ENCODE measurements at regions not wholly inside any gene's neighbourhood (a gene's known extent, or its start where the extent isn't known, plus 50 kb on each side); places are given as distances from the start of the nearest gene placed in this dataset.
"Not testable (repeated sequence)": the region's sequence is repeated elsewhere in the genome, so short reads cannot be mapped to it uniquely, and the experiment has no call there.

DNA sequence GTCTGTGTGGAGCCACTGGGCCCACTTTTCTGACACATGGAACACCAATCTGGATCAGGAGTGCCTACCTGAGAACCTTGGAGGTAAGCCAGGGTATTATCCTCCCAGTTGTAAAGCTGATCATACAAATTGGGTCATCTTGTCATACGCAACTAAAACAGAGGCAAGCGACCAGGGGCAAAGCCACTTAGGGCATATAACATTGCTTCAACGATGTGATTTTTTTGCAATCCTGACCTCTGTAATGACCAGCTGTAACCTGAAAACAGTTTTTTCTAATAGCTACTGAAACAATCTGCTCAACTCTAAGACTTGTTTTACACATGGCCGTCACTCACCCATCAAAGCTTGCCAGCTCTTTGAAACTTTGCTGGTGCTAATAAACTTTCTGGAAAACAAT, 261.5 kb upstream of the AGTR2 start:
- Mint-ChIP-seq H3K4me3 (no peak overlapping the region), H3K4me1 (no peaks in the 10 kb centered on the region), H3K36me3 (ENCODE audit: low read depth) (peaks cover 70% of the 10 kb centered on the region), H3K27ac (no peak overlapping the region), H3K27me3 (ENCODE audit: low read depth) (no peaks in the 10 kb centered on the region), H3K9me3 (peaks cover 57% of the 10 kb centered on the region)
- TF ChIP-seq, protein P1, sequence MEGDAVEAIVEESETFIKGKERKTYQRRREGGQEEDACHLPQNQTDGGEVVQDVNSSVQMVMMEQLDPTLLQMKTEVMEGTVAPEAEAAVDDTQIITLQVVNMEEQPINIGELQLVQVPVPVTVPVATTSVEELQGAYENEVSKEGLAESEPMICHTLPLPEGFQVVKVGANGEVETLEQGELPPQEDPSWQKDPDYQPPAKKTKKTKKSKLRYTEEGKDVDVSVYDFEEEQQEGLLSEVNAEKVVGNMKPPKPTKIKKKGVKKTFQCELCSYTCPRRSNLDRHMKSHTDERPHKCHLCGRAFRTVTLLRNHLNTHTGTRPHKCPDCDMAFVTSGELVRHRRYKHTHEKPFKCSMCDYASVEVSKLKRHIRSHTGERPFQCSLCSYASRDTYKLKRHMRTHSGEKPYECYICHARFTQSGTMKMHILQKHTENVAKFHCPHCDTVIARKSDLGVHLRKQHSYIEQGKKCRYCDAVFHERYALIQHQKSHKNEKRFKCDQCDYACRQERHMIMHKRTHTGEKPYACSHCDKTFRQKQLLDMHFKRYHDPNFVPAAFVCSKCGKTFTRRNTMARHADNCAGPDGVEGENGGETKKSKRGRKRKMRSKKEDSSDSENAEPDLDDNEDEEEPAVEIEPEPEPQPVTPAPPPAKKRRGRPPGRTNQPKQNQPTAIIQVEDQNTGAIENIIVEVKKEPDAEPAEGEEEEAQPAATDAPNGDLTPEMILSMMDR (IDR thresholded peaks at IDR 0.05; ENCODE audit: unreplicated experiment in 3 of 3), result no peak

DNA sequence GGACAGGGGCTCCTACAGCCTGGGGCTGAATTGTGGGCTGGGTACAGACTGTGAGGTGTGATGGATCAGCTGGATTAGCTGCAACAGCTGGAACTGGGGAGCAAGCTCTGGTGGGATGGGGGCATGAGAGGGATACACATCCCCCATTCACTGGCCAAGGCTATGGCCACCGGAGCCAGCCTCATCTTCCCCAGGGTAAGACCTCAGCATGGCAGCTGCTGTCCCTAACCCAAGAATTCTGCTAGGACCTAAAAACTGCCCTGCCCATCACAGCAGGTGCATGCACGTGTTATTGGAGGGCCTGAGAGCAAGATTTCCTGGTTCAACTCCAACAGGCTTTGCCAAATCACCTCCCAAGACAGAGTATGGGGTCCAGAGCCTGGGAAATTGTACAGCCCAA, 258.6 kb upstream of the AGTR2 start:
- Mint-ChIP-seq H3K4me3 (no peak overlapping the region), H3K4me1 (no peaks in the 10 kb centered on the region), H3K27me3 (ENCODE audit: low read depth) (no peaks in the 10 kb centered on the region), H3K27ac (no peak overlapping the region), H3K9me3 (peaks cover 67% of the 10 kb centered on the region), H3K36me3 (ENCODE audit: low read depth) (peaks cover 64% of the 10 kb centered on the region)
- TF ChIP-seq, protein P1 (IDR thresholded peaks at IDR 0.05; ENCODE audit: unreplicated experiment in 3 of 3), result no peak

DNA sequence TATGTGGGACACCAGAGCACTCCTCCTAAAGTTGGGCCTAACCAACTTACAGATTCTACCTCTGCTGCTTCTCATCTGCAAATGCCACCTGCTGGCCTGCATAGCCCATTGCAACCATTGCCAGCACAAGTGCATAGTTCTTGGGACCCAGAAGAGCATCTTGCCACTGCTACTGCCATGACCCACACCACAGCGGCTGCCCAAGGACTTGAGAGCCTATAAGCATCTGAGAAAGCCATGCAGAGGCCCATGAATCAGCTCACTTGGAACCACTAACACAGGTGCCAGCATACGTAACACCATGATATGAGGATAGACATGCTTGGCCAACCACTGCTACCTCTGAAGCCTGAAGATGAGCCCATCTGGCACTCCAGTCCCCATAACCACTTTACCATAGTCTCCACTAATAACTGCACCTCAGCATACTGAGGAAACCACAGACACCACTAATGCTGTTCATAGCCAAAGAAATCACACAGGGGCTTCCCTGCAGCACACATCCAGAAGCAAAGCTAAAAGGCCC, 258.1 kb upstream of the AGTR2 start:
- Mint-ChIP-seq H3K4me3 (no peak overlapping the region), H3K27me3 (ENCODE audit: low read depth) (no peaks in the 10 kb centered on the region), H3K27ac (no peak overlapping the region), H3K4me1 (no peaks in the 10 kb centered on the region), H3K36me3 (ENCODE audit: low read depth) (peaks cover 64% of the 10 kb centered on the region), H3K9me3 (peaks cover 66% of the 10 kb centered on the region)
- TF ChIP-seq, protein P1 (IDR thresholded peaks at IDR 0.05; ENCODE audit: unreplicated experiment in 3 of 3), result no peak

DNA sequence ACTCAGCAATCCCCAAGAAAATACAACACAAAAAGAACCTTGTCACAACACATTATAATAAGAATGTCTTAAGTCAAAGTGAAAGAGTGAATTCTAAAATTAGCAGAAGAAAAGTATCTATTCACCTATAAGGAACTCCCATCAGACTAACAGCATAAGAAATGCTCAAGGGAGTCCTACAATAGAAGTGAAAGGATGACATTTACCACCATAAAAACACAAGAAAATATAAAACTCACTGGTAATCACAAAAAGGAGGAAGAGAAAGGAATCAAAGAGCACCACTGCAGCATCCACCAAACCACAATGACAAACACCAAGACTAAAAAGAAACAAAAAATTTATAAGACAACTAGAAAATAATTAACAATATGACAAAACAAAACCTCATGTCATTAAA, 257.0 kb upstream of the AGTR2 start:
- Mint-ChIP-seq H3K27me3 (ENCODE audit: low read depth) (no peaks in the 10 kb centered on the region), H3K36me3 (ENCODE audit: low read depth) (peaks cover 57% of the 10 kb centered on the region), H3K4me1 (no peaks in the 10 kb centered on the region), H3K4me3 (no peak overlapping the region), H3K27ac (no peak overlapping the region), H3K9me3 (peaks cover 60% of the 10 kb centered on the region)
- TF ChIP-seq, protein P1 (IDR thresholded peaks at IDR 0.05; ENCODE audit: unreplicated experiment in 3 of 3), result no peak

DNA sequence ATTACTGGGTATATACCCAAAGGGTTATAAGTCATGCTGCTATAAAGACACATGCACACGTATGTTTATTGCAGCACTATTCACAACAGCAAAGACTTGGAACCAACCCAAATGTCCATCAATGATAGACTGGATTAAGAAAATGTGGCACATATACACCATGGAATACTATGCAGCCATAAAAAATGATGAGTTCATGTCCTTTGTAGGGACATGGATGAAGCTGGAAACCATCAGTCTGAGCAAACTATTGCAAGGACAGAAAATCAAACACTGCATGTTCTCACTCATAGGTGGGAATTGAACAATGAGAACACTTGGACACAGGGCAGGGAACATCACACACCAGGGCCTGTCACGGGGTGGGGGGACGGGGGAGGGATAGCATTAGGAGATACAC, 254.9 kb upstream of the AGTR2 start:
- H3K27me3 Mint-ChIP-seq (ENCODE audit: low read depth); H3K27ac Mint-ChIP-seq; H3K4me3 Mint-ChIP-seq; H3K4me1 Mint-ChIP-seq: not testable (repeated sequence)
- peaks cover 68% of the 10 kb centered on the region for H3K9me3 Mint-ChIP-seq
- peaks cover 69% of the 10 kb centered on the region for H3K36me3 Mint-ChIP-seq (ENCODE audit: low read depth)

DNA sequence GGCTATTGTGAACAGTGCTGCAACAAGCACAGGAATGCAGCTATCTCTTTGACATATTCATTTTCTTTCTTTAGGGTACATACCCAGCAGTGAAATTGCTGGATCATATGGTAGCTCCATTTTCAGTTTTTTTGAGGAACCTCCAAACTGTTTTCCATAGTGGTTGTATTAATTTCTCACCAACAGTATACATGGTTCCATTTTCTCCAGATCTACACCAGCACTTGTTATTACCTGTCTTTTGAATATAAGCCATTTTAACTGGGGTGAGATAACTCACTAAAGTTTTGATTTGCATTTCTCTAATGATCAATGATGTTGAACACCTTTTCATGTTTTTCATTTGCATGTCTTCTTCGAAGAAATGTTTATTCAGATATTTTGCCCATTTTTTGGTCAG, 241.1 kb upstream of the AGTR2 start:
- H3K36me3 Mint-ChIP-seq (ENCODE audit: low read depth), result peaks cover 73% of the 10 kb centered on the region
- TF ChIP-seq, protein P1 (IDR thresholded peaks at IDR 0.05; ENCODE audit: unreplicated experiment in 3 of 3), result no peak
- peaks cover 73% of the 10 kb centered on the region for H3K9me3 Mint-ChIP-seq
- no peak overlapping the region for H3K4me3 Mint-ChIP-seq
- H3K27ac Mint-ChIP-seq, result no peak overlapping the region
- H3K27me3 Mint-ChIP-seq (ENCODE audit: low read depth), result no peaks in the 10 kb centered on the region
- H3K4me1 Mint-ChIP-seq, result no peaks in the 10 kb centered on the region
